Stimulated activated CD4-positive, alpha-beta T cell treated with anti-CD3 and anti-CD28 coated beads, Interleukin-1b, Interleukin-23, amount 100 ng/mL, for 4 hours (primary cell): ENCODE measurements at regions not wholly inside any gene's neighbourhood (a gene's known extent, or its start where the extent isn't known, plus 50 kb on each side); places are given as distances from the start of the nearest gene placed in this dataset.
"Not testable (repeated sequence)": the region's sequence is repeated elsewhere in the genome, so short reads cannot be mapped to it uniquely, and the experiment has no call there.

Experiments used
- DNase-seq, 2 donors: peaks; one replicate each; pipeline ENCODE4 v3.0.0-alpha.2; 2020; ENCODE audit warnings: low read depth in 2 of 2

DNA sequence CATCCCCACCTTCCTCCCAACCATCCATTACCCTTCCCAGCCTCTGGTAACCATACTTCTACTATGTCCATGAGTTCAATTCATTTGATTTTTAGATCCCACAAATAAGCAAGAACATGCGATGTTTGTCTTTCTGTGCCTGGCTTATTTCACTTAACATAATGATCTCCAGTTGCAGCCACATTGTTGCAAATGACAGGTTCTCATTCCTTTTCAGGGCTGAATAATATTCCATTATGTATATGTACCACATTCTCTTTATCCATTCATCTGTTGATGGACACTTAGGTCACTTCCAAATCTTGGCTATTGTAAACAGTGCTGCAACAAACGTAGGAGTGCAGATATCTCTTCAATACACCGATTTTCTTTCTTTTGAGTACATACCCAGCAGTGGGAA lies 522.1 kb downstream of the TMEM114 start:
- DNase-seq = not testable (repeated sequence)

DNA sequence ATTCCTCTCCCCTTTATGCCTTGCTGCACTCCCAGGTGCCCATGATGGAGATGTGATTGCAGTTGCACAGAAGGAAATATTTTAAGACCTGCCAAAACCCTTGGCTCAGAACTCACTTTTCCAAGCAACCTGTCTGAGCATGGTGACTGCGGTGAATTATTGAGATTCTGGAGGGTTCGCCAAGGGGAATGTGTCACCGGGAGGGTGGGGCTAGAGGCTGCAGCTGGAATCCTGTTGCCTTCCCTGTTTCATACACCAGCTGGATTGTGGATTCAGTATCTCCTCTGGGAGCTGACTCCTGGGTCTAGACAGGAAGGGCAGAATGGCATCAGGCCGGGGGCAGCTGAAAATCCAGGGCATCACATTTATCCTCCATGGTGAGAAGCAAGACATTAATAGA lies 527.2 kb downstream of the TMEM114 start:
- no peak for DNase-seq

DNA sequence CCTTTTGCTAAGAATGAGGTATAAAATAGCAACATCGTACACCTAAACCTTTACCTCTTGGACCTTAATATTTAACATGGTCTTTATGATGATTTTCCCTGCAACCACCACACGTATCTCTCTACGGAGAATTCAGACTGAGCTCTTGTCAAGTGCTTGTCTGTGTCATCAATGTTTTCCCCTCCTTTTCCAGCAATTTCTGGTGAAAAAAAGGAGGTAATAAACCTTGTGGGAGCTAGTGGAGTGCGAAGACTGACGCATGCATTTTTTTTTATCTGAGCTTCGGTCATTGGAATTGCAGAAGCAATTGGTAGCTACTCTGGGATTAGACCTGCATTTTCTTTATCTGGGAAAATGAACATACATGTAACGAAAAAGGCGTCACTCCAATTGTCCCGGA lies 527.6 kb downstream of the TMEM114 start:
- DNase-seq = no peak

DNA sequence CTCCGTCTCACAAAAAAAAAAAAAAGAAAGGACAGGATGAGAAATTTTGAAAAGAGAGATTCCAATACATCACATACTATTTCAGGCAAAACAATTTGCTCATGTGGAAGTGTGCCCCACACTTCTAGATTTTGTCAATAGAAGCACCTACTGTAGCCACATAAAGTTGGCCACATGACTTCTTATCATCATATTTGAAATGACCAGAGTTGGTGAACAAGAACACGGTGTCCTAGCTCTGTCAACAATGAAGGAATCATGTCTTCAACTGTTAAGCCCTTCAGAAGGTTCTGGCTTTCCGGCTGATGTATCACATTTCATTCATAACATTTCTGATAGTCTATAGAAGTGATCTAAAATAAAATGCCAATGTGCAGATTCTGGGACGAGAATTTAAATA lies 534.5 kb downstream of the TMEM114 start:
- no peak for DNase-seq

DNA sequence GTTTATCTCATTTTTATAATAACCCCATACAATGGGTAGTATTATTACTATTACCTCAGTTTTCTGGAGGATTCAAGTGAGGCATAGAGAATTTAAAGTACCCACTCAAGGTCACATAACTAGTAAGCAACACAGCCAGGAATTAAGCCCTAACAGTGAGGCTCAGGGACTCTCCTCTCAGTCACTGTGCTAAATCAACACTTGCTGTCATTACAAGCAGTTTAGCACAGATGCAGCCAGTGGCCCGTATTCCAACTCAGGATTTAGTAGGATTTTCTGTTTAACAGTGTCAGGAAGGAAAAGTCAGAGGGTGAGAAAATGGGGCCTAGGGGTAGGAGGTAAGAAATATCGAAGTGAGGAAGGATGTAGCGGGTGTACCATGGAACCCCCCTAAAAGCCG lies 536.9 kb downstream of the TMEM114 start:
- no peak for DNase-seq

DNA sequence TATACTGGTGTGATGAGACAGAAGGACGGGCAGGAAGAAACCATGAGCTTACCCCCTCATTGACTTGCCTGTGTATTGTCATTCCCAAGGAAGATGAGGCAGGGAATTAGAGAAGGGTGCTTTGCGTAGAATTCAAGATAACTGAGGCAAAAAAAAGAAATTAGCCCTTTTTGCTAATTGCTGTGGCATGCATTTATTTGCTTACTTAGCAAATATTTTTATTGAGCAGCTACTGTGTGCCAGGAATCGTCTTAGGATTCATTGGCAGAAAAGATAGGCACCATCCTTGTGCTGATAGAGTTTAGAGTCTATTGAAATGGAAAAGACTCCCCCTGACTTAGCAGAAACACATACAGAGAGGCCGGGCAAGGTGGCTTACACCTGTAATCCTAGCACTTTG lies 541.9 kb downstream of the TMEM114 start:
- no peak for DNase-seq

DNA sequence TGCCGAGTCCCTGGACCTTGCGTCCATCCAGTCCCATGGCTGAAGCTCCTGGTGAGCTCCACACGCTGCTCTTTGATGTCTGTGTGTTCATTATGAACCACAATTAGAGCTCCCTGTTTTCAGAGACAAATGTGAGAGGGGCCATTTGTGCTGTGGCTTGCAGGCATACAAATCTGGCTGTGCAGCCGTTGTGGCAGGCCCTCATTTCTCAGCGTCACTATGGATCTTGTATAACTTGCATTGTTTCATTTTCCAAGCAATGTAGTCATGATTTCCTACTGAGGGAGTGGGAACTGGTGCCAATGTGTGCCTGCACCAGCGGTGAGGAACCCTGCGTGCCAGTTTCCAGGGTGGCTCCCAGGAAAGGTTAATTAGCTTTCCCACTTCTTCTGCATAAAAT lies 542.6 kb downstream of the TMEM114 start:
- DNase-seq = no peak

DNA sequence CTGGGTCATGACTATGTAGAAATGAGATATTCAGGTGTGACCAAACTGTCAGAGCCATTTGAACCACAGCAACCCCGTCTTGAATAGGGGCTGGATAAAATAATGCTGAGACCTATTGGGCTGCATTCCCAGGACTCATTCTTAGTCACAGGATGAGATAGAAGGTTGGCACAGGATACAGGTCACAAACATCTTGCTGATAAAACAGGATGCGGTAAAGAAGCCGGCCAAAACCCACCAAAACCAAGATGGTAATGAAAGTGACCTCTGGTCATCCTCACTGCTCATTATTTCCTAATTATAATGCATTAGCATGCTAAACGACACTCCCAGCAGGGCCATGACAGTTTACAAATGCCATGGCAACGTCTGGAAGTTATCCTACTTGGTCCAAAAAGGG lies 545.5 kb downstream of the TMEM114 start:
- DNase-seq = no peak

DNA sequence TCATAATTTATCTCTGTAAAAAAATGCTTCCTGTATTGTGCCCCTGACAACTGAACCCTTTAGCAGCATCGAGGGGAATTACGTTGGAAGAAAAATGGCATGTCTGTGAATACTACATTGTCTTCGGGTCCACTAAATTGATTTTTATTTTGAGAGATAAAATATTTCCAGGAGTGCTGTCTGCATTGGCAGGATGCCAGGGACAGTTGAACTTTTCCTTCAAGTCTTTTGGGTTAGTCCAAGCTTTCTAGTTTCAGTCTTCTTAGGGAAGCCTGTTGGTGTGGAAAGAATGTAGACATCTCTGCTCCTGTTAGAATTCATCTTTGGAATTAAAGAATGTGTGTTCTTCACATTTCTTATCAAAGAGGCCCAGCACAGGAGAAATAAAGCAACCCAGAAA lies 557.9 kb downstream of the TMEM114 start:
- DNase-seq = no peak

DNA sequence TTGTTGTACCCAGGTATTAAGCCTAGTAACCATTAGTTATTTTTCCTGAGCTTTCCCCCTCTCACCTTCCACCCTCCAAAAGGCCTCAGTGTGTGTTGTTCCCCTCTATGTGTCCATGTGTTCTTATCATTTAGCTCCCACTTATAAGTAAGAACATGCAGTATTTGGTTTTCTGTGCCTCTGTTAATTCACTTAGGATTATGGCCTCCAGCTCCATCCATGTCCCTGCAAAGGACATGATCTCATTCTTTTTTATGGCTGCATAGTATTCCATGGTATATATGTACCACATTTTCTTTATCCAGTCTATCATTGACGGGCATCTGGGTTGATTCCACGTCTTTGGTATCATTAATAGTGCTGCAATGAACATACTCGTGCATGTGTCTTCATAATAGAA lies 560.3 kb downstream of the TMEM114 start:
- not testable (repeated sequence) for DNase-seq

DNA sequence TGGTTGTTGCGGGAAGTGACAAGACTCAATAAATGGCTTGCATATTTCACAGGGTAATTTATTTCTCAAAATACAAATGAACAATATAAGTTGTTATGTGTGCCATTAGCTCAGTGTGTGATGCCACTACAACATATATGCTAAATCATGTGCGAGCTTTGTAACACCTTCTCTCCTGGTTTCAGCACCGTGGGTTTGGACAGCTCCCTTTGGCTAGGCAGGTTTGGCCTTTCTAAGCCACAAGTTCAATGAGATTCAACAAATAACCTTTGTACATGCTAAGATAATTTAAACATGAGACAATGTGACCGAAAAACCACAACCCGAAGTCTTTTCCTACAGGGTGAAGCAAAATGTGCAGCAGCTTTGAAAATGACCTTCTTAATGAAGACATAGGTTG lies 563.9 kb downstream of the TMEM114 start:
- DNase-seq = no peak

DNA sequence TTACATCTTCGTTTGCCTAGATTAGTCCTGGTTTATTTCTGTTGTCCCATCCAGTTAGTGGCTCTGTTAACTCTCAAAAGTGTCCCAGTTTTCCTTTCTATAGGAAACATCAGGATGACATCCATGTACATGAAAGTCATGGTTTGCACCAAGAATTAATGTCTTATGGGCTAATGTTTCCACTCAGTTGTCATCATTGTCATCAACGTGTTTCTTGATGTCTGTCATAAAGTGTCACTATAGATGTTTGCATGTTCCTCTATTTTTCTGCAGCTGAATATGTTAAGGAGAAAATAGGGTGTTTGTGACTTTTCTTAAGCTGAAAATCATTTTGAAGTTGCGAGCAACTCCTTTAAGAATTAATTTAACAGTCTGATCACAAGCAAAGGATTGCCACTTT lies 567.0 kb downstream of the TMEM114 start:
- DNase-seq = no peak

DNA sequence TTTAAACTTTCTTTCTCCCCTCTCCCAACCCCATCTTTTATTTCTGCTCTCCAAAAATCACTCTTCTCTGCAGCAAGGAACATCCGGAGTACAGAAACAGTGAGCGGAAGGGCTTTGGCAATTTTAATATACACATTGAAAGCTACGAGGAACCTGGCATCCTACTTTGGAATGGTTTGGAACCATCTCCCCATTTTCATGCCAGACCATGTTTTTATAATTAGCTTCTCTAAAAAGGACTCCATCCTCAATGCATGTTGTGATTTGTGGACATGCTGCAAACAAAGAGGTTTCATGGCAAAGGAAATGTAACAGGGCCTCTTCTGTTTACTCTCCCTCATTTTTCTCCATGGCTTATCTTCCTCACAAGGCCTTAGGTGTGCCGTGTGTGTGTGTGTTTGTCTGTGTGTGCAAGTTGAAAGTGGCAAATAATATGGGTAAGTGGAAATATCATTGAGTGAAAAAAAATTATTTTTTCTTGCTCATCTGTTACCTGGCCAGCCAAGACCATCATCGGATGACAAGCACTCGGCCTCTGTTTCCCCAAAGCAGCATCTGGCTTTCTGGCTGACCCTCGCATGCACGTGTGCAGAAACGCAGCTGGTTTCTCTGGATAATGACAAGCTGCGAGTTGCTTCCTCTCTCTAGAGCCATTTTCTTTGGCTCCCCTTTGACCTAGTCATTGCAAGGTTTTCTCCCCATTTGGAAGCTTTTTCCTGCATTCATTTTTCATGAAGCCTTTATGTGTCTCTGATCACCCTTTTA lies 585.0 kb downstream of the TMEM114 start:
- no peak for DNase-seq

DNA sequence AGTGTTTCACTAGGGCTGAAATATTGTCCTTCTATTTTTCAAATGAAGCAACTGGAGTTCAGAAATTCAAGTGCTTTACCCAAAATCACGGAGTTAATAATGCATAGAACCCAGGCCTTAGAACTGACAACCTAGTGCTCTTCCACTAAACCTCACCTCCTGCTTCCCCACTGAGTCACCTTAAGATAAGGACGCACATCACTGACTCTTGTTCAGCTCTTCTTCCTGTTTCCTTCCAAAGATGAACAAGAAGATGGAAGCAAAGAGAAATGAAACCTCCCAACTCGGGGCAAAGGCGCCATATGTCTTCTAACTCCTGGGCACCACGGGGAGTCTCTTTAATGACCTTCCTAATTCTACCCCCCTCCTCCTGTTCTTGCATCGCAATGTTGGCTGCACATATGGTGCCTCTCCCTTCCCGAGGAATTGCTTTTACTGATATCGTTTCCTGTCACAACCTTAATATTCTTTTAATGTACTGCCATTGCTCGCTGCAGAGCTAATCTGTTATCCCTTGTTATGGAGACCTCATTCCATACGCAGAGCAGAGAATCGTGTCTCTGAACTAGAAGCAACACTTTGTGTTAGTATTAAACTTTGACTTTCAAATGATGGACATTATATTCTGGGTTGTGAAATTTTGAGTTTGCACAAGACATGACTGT lies 591.4 kb downstream of the TMEM114 start:
- DNase-seq = no peak

DNA sequence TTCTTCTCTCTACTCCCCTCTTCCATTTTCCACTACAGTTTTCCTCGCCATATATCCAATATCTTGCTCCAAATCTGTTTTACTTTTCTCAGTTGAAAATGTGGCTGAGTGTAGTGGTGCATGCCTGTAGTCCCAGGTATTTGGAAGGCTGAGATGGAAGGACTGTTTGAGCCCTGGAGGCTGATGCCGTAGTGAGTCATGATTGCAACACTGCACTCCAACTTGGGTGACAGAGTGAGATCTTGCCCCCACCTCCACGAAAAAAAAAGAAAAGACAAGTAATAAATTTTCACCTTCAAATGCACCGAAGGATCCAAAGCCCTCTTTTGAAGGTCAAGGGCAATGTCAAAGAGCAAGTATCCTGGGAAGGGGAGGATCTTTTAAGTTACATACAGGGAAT lies 592.3 kb downstream of the TMEM114 start:
- DNase-seq = no peak

DNA sequence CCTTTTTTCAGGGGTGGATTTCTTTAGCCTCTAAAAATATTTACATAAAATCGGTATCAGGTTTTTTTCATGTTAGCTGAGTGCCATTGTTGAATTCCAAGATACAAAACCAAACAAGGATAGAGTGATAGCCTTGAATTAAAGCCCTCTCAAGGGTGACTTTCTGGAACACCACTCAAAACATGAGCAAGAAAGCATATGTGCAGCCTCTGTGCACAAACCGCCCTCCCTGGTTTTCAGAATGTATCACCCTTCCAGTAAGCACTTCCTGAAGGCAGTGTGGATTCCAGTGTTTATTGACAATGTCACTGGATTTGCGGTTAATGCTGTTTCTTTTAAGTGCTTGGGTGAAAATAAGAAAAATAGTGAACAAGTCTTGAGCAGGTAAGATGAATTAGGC lies 597.7 kb downstream of the TMEM114 start:
- no peak for DNase-seq

DNA sequence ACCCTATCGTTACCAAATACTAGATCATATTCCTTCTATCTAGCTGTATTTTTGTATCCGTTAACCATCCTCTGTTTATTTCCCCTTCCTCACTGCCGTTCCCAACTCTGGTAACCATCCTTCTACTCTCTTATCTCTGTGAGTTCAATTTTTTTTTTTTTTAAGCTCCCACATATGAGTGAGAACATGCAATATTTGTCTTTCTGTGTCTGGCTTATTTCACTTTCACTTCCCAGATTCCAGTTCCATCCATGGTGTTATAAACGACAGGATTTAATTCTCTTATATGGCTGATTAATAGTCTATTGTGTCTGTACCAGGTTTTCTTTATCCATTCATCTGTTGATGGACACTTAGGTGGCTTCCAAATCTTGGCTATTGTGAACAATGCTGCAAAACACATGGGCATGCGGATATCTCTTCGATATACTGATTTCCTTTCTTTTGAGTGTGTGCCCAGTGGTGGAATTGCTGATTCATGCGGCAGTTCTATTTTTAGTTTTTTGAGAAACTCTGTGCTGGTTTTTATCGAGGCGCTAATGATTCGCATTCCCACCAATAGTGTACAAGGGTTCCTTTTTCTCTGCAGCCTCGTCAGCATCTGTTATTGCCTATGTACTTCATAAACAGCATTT lies 599.6 kb downstream of the TMEM114 start:
- no peak for DNase-seq

DNA sequence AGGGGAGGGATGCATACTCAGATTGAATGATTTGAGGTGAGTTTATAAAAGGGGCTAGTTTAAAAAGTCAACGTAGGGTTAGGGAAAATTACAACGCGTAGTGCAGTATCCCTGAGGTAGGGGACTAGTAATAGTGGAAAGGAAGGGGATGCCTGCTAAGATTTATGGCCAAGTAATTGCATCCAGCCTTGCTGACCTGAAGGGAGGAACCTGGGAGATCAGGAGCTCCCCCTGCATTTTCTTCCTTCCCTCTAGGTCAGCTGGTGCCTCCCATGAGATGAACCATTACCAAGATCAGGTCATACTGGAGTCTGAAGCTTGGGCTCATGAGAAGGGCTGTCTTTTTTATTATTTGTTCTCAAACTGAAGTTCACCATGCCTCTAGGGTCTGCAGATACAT lies 606.6 kb downstream of the TMEM114 start:
- DNase-seq = no peak

DNA sequence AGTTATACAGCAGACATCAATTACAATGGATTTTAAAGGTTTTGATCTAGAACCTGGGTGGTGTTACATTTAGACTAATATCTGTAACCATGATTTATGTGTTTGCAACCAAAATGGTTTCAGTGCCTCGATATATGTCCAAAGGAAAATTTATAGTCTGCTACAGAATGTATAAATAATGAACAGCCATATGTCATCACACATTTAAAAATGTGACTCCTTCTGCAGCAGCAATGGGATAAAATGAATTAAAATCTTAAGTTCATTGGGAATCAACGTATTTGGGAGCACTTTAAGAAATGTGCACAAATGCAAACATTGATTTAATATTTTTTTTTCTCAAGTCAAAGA lies 610.2 kb downstream of the TMEM114 start:
- no peak for DNase-seq

DNA sequence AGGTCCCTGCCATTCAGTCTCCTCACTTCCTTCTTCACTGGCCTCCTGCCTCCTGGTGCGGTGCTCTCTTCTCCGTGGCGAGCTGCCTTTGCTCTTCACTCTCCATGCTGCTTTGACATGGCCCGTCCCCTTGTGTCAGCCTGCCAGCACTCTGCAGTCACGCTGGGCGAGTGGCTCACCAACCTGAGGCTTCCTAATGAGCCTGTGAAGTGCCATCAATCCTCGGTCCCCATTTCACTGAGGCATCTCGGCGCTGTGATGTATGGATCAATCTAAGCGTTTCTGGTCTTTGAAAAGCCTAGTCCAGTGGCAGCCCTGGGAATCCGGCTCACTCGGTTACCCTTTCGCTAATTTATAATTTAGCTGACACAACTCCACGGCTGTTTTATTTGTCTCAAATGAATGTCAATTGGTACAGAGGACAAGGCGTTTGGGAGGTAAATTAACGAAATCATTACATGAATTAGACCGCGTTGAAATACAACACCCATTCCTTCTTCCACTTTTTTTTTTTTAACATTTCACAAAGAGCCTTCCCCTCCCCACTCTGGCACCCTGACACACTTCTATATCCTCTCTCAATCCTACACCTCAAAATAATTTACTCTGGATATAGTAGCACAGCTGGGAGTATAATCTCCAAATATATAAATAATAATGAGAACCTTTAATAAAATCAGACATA lies 610.7 kb downstream of the TMEM114 start:
- no peak for DNase-seq

DNA sequence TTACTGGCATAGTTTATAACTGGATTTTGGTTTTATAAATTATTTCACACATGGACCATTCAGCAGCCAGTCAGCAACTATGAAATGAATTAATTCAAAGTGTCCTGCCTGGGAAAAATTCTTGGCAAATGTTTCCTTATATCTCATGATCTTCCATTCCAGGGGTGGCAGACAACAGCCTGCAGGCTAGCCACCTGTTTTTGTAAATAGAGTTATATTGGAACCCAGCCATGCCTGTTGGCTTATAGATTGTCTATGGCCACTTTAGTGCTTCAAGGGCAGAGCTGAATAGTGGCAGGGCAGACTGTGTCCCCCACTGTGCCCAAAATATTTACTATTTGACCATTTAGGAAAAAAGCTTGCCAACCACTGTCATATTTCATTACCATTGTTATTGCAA lies 613.7 kb downstream of the TMEM114 start:
- no peak for DNase-seq

DNA sequence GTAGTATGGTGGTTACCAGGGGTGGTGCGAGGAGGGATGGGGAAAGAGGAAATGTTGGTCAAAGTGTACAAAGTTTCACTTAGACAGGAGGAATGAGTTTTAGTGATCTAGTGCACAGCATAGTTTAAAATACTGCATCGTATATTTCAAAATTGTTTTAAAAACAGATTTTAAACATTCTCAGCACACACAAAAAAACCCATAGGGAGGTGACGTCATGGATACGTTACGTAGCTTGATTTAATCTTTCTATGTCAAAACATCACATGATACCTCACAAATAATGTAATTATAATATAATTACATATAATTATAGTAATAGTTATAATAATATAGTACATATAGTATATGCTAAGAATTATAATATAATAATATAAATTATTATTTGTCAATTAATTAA lies 614.2 kb downstream of the TMEM114 start:
- DNase-seq = no peak

DNA sequence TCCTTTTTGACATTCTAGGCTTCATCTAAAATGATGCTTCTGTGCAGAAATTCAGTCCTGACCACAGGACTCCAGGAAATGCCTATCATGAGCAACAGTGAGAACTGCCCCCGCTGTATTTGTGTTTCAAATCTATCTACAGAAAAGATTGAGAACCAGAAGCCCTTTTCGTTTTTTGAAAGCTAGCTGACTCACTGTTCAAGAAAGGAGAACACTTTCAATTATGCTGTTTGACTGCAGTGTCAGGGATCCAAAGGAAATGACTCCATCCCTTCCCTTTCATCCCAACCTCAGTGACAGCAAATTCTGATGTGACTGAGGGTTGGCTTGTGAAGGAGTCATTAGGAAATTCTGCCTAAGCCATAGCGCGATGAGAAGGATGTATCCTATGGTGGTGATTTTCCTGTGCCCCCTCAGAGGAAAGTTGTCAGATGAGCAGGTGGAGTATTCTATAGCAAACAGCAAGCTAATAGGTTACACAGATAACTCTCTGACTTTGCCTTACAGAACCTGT lies 622.3 kb downstream of the TMEM114 start:
- no peak for DNase-seq
